ENCODE measurements at regions not wholly inside any gene's neighbourhood (a gene's known extent, or its start where the extent isn't known, plus 50 kb on each side); places are given as distances from the start of the nearest gene placed in this dataset.
A peak's percentile ranks its signal among the peaks of the same experiment; 100 is the strongest.

DNA sequence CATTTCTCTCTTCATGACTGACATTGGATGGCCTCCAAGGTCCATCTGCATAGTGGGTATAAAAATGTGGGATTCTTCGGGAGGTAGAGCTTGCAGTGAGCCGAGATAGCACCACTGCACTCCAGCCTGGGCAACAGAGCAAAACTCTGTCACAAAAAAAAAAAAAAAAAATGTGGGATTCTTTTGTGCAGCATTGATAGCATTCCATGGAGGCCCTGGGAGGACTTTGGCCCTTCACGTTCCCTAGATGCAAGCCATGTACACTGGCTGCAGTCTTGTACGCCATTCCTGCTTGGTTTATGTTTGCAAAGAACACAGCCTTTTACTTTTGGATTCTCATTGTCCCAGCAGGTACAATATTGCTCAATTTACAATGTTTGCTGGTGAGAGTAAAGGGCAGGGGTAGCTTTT, 157.8 kb downstream of the SLCO4C1 start (continued):
- TF ChIP-seq, protein P1, sequence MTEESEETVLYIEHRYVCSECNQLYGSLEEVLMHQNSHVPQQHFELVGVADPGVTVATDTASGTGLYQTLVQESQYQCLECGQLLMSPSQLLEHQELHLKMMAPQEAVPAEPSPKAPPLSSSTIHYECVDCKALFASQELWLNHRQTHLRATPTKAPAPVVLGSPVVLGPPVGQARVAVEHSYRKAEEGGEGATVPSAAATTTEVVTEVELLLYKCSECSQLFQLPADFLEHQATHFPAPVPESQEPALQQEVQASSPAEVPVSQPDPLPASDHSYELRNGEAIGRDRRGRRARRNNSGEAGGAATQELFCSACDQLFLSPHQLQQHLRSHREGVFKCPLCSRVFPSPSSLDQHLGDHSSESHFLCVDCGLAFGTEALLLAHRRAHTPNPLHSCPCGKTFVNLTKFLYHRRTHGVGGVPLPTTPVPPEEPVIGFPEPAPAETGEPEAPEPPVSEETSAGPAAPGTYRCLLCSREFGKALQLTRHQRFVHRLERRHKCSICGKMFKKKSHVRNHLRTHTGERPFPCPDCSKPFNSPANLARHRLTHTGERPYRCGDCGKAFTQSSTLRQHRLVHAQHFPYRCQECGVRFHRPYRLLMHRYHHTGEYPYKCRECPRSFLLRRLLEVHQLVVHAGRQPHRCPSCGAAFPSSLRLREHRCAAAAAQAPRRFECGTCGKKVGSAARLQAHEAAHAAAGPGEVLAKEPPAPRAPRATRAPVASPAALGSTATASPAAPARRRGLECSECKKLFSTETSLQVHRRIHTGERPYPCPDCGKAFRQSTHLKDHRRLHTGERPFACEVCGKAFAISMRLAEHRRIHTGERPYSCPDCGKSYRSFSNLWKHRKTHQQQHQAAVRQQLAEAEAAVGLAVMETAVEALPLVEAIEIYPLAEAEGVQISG (CRISPR knock-in tag; IDR thresholded peaks at IDR 0.05): peak; percentile 56; the same call in 1 of the 2 replicates
- TF ChIP-seq MEIS2 (CRISPR knock-in tag; IDR thresholded peaks at IDR 0.05): no peak
- TF ChIP-seq KMT2B (CRISPR knock-in tag; IDR thresholded peaks at IDR 0.05): no peak
- TF ChIP-seq, protein P2, sequence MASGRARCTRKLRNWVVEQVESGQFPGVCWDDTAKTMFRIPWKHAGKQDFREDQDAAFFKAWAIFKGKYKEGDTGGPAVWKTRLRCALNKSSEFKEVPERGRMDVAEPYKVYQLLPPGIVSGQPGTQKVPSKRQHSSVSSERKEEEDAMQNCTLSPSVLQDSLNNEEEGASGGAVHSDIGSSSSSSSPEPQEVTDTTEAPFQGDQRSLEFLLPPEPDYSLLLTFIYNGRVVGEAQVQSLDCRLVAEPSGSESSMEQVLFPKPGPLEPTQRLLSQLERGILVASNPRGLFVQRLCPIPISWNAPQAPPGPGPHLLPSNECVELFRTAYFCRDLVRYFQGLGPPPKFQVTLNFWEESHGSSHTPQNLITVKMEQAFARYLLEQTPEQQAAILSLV (CRISPR knock-in tag; IDR thresholded peaks at IDR 0.05; ENCODE audit: borderline replicate concordance): no peak
- no peak for TF ChIP-seq TRIM24 (CRISPR knock-in tag; IDR thresholded peaks at IDR 0.05)
- TF ChIP-seq, protein P3, sequence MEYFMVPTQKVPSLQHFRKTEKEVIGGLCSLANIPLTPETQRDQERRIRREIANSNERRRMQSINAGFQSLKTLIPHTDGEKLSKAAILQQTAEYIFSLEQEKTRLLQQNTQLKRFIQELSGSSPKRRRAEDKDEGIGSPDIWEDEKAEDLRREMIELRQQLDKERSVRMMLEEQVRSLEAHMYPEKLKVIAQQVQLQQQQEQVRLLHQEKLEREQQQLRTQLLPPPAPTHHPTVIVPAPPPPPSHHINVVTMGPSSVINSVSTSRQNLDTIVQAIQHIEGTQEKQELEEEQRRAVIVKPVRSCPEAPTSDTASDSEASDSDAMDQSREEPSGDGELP (IDR thresholded peaks at IDR 0.05; ENCODE audit: borderline replicate concordance, low read depth): peak; percentile 38; the same call in 1 of the 2 replicates
- no peak for TF ChIP-seq SMAD1 (CRISPR knock-in tag; IDR thresholded peaks at IDR 0.05; ENCODE audit: borderline replicate concordance, low read depth)
- TF ChIP-seq ZSCAN31 (CRISPR knock-in tag; IDR thresholded peaks at IDR 0.05; ENCODE audit: low read depth): 0 out of 2 replicates have a peak, but pooled peaks have one; percentile 24
- TF ChIP-seq MTF1 (CRISPR knock-in tag; IDR thresholded peaks at IDR 0.05): no peak
- TF ChIP-seq ELF4 (CRISPR knock-in tag; IDR thresholded peaks at IDR 0.05; ENCODE audit: borderline replicate concordance): no peak
- no peak for TF ChIP-seq ZBTB1 (CRISPR knock-in tag; IDR thresholded peaks at IDR 0.05; ENCODE audit: borderline replicate concordance)
- TF ChIP-seq, protein P4, sequence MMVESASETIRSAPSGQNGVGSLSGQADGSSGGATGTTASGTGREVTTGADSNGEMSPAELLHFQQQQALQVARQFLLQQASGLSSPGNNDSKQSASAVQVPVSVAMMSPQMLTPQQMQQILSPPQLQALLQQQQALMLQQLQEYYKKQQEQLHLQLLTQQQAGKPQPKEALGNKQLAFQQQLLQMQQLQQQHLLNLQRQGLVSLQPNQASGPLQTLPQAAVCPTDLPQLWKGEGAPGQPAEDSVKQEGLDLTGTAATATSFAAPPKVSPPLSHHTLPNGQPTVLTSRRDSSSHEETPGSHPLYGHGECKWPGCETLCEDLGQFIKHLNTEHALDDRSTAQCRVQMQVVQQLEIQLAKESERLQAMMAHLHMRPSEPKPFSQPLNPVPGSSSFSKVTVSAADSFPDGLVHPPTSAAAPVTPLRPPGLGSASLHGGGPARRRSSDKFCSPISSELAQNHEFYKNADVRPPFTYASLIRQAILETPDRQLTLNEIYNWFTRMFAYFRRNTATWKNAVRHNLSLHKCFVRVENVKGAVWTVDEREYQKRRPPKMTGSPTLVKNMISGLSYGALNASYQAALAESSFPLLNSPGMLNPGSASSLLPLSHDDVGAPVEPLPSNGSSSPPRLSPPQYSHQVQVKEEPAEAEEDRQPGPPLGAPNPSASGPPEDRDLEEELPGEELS (CRISPR knock-in tag; IDR thresholded peaks at IDR 0.05): peak; percentile 70
- no peak for TF ChIP-seq SP4 (CRISPR knock-in tag; IDR thresholded peaks at IDR 0.05)
- TF ChIP-seq, protein P5, sequence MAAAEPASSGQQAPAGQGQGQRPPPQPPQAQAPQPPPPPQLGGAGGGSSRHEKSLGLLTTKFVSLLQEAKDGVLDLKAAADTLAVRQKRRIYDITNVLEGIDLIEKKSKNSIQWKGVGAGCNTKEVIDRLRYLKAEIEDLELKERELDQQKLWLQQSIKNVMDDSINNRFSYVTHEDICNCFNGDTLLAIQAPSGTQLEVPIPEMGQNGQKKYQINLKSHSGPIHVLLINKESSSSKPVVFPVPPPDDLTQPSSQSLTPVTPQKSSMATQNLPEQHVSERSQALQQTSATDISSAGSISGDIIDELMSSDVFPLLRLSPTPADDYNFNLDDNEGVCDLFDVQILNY (CRISPR knock-in tag; conservative IDR thresholded peaks at IDR 0.05): no peak
- TF ChIP-seq, protein P6, sequence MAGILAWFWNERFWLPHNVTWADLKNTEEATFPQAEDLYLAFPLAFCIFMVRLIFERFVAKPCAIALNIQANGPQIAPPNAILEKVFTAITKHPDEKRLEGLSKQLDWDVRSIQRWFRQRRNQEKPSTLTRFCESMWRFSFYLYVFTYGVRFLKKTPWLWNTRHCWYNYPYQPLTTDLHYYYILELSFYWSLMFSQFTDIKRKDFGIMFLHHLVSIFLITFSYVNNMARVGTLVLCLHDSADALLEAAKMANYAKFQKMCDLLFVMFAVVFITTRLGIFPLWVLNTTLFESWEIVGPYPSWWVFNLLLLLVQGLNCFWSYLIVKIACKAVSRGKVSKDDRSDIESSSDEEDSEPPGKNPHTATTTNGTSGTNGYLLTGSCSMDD (CRISPR knock-in tag; IDR thresholded peaks at IDR 0.05): no peak
- TF ChIP-seq, protein P7, sequence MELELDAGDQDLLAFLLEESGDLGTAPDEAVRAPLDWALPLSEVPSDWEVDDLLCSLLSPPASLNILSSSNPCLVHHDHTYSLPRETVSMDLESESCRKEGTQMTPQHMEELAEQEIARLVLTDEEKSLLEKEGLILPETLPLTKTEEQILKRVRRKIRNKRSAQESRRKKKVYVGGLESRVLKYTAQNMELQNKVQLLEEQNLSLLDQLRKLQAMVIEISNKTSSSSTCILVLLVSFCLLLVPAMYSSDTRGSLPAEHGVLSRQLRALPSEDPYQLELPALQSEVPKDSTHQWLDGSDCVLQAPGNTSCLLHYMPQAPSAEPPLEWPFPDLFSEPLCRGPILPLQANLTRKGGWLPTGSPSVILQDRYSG (CRISPR knock-in tag; IDR thresholded peaks at IDR 0.05): no peak
- no peak for TF ChIP-seq HNRNPK (IDR thresholded peaks at IDR 0.05; ENCODE audit: low read depth, low read length, poor library complexity, severe bottlenecking)
- TF ChIP-seq PAF1 (CRISPR knock-in tag; IDR thresholded peaks at IDR 0.05): no peak
- TF ChIP-seq NCOA2 (CRISPR knock-in tag; IDR thresholded peaks at IDR 0.05): peak; percentile 74
- TF ChIP-seq, protein P8, sequence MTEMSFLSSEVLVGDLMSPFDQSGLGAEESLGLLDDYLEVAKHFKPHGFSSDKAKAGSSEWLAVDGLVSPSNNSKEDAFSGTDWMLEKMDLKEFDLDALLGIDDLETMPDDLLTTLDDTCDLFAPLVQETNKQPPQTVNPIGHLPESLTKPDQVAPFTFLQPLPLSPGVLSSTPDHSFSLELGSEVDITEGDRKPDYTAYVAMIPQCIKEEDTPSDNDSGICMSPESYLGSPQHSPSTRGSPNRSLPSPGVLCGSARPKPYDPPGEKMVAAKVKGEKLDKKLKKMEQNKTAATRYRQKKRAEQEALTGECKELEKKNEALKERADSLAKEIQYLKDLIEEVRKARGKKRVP (CRISPR knock-in tag; IDR thresholded peaks at IDR 0.05): no peak
